HEK293 (cell line): ENCODE measurements at regions not wholly inside any gene's neighbourhood (a gene's known extent, or its start where the extent isn't known, plus 50 kb on each side); places are given as distances from the start of the nearest gene placed in this dataset.

Experiments used
- CTCF ChIA-PET: fragments of 350-600 bp; formaldehyde crosslinking; extraction: SDS; loops from one replicate; lab custom pipeline; 2021; ENCODE audit warnings: antibody characterized with exemption; lab: Yijun Ruan, JAX
- POLR2A ChIA-PET: fragments of 300-600 bp; formaldehyde crosslinking; extraction: SDS; loops from one replicate; lab custom pipeline; 2020; ENCODE audit warnings: antibody characterized with exemption, inconsistent platforms; lab: Yijun Ruan, JAX
- H3K27ac ChIP-seq: fragments of 200-500 bp; sonication (Bioruptor generic); 2 replicates; pipeline ENCODE4 v1.5.1; 2014; ENCODE audit warnings: low read depth, low read length, control low read depth, inconsistent platforms; ENCODE audit errors: extremely low read depth
- H3K36me3 ChIP-seq, 2 experiments: fragments of 200-500 bp in 1 of 2; sonication (Bioruptor generic) in 1 of 2; 1 replicate in 1 of 2; 2 replicates in 1 of 2; pipeline ENCODE4 v1.5.1; 2014 to 2017; ENCODE audit warnings: inconsistent platforms in 2 of 2, low read length in 2 of 2; ENCODE audit not compliant: control insufficient read depth in 2 of 2, insufficient read depth in 1 of 2
- H3K4me1 ChIP-seq: fragments of 200-500 bp; sonication (Bioruptor generic); 2 replicates; pipeline ENCODE4 v1.5.1; 2014; ENCODE audit warnings: mild to moderate bottlenecking, low read length, inconsistent platforms; ENCODE audit not compliant: control insufficient read depth, insufficient read depth
- H3K4me3 ChIP-seq: 2 replicates; pipeline ENCODE4 v1.5.1; 2011; ENCODE audit warnings: low read depth, mild to moderate bottlenecking, control low read depth, low read length, moderate library complexity
- H3K9me3 ChIP-seq: fragments of 200-500 bp; sonication (Bioruptor generic); 2 replicates; pipeline ENCODE4 v1.5.1; 2014; ENCODE audit warnings: low read depth, low read length, inconsistent platforms; ENCODE audit not compliant: control insufficient read depth, insufficient read depth
- EGR2 ChIP-seq: fragments of 450-650 bp; formaldehyde crosslinking; IDR thresholded peaks from 2 replicates; pipeline ENCODE4 v1.5.1; 2016; ENCODE audit warnings: low read depth, missing biosample characterization, missing genetic modification characterization
- GLIS1 ChIP-seq: fragments of 450-650 bp; formaldehyde crosslinking; IDR thresholded peaks from 2 replicates; pipeline ENCODE4 v1.5.1; 2016; ENCODE audit warnings: missing biosample characterization, missing genetic modification characterization
- GLIS2 ChIP-seq: fragments of 450-650 bp; formaldehyde crosslinking; IDR thresholded peaks from 2 replicates; pipeline ENCODE4 v1.5.1; 2016; ENCODE audit warnings: missing biosample characterization, missing genetic modification characterization
- IKZF3 ChIP-seq: fragments of 450-650 bp; IDR thresholded peaks from 2 replicates; pipeline ENCODE4 v1.5.0; 2018; ENCODE audit warnings: missing biosample characterization, mild to moderate bottlenecking, missing genetic modification characterization, moderate library complexity
- KLF16 ChIP-seq: fragments of 450-650 bp; formaldehyde crosslinking; IDR thresholded peaks from 2 replicates; pipeline ENCODE4 v1.5.1; 2017; ENCODE audit warnings: missing biosample characterization, missing genetic modification characterization
- SCRT1 ChIP-seq: fragments of 450-650 bp; formaldehyde crosslinking; IDR thresholded peaks from 2 replicates; pipeline ENCODE4 v1.5.1; 2016; ENCODE audit warnings: missing biosample characterization, missing genetic modification characterization, borderline replicate concordance
- ZFHX2 ChIP-seq: fragments of 450-650 bp; formaldehyde crosslinking; conservative IDR thresholded peaks from 2 replicates; pipeline ENCODE4 v1.5.1; 2016; ENCODE audit warnings: missing biosample characterization, missing genetic modification characterization
- ZFP37 ChIP-seq: fragments of 450-650 bp; formaldehyde crosslinking; IDR thresholded peaks from 2 replicates; pipeline ENCODE4 v1.5.1; 2016; ENCODE audit warnings: missing biosample characterization, missing genetic modification characterization
- ZNF140 ChIP-seq: fragments of 450-650 bp; formaldehyde crosslinking; IDR thresholded peaks from 2 replicates; pipeline ENCODE4 v1.5.1; 2016; ENCODE audit warnings: missing biosample characterization, missing genetic modification characterization
- ZNF529 ChIP-seq: fragments of 450-650 bp; formaldehyde crosslinking; IDR thresholded peaks from 2 replicates; pipeline ENCODE4 v1.5.1; 2017; ENCODE audit warnings: missing genetic modification characterization, missing biosample characterization; ENCODE audit not compliant: insufficient replicate concordance
- ZNF549 ChIP-seq: fragments of 450-650 bp; IDR thresholded peaks from 2 replicates; pipeline ENCODE4 v1.5.1; 2018; ENCODE audit warnings: missing biosample characterization, missing genetic modification characterization, mild to moderate bottlenecking, inconsistent platforms, moderate library complexity
- ZNF571 ChIP-seq: fragments of 450-650 bp; formaldehyde crosslinking; IDR thresholded peaks from 2 replicates; pipeline ENCODE4 v1.5.0; 2017; ENCODE audit warnings: missing biosample characterization, missing genetic modification characterization
- ZNF768 ChIP-seq: fragments of 450-650 bp; formaldehyde crosslinking; IDR thresholded peaks from 2 replicates; pipeline ENCODE4 v1.5.1; 2018; ENCODE audit warnings: missing biosample characterization, mild to moderate bottlenecking, missing genetic modification characterization
- ZSCAN16 ChIP-seq: fragments of 450-650 bp; formaldehyde crosslinking; IDR thresholded peaks from 2 replicates; pipeline ENCODE4 v1.5.1; 2016; ENCODE audit warnings: missing biosample characterization, missing genetic modification characterization
- TF ChIP-seq, protein P1 (sequence below): fragments of 450-650 bp; formaldehyde crosslinking; IDR thresholded peaks from 2 replicates; pipeline ENCODE4 v1.5.1; 2016; ENCODE audit warnings: missing biosample characterization, missing genetic modification characterization, low read depth
- TF ChIP-seq, protein P2 (sequence below): fragments of 450-650 bp; formaldehyde crosslinking; IDR thresholded peaks from 2 replicates; pipeline ENCODE4 v1.5.1; 2016; ENCODE audit warnings: missing biosample characterization, missing genetic modification characterization
- TF ChIP-seq, protein P3 (sequence below): fragments of 450-650 bp; formaldehyde crosslinking; IDR thresholded peaks from 2 replicates; pipeline ENCODE4 v1.5.1; 2017; ENCODE audit warnings: missing biosample characterization, missing genetic modification characterization
- TF ChIP-seq, protein P4 (sequence below): fragments of 450-650 bp; formaldehyde crosslinking; IDR thresholded peaks from 2 replicates; pipeline ENCODE4 v1.5.1; 2016; ENCODE audit warnings: missing biosample characterization, missing genetic modification characterization

DNA sequence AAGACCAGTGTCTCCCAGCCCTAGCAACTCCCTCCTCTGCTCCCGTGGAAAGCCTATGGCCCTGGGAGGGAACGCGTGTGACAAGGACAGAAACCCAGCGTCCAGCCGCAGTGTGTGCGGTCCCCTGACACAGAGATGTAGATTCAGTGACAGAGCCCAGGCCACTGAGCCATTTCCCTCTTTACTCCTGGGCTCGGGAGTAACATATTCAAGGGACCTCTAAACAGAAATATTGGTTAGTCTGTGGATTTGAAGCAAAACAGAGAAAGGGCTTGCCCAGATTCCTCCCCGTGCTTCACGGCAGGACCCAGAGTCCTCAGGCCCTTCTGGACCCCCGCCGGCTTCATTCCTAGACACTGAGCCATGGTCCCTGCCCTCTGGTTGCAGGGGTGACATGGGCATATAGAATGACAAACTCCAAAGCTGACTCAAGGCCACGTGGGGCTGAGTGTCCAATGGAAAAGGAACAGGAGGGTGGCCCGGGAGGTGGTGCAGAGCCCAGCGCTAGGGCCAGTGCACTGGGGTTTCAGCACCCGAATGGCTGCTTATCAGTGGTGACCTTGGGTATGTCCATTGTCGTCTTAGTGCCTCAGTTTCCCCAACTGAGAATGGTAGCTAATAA lies 248.2 kb downstream of the QKI start:
- TF ChIP-seq IKZF3, result no peak
- TF ChIP-seq, protein P1, sequence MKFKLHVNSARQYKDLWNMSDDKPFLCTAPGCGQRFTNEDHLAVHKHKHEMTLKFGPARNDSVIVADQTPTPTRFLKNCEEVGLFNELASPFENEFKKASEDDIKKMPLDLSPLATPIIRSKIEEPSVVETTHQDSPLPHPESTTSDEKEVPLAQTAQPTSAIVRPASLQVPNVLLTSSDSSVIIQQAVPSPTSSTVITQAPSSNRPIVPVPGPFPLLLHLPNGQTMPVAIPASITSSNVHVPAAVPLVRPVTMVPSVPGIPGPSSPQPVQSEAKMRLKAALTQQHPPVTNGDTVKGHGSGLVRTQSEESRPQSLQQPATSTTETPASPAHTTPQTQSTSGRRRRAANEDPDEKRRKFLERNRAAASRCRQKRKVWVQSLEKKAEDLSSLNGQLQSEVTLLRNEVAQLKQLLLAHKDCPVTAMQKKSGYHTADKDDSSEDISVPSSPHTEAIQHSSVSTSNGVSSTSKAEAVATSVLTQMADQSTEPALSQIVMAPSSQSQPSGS (tag by site-specific recombination), result no peak
- no peak for TF ChIP-seq ZNF571 (tag by site-specific recombination)
- no peak for TF ChIP-seq ZNF529 (tag by site-specific recombination)
- no peak for TF ChIP-seq ZSCAN16 (tag by site-specific recombination)
- no peak for TF ChIP-seq ZNF768 (tag by site-specific recombination)
- no peak for TF ChIP-seq ZFP37 (tag by site-specific recombination)
- TF ChIP-seq, protein P2, sequence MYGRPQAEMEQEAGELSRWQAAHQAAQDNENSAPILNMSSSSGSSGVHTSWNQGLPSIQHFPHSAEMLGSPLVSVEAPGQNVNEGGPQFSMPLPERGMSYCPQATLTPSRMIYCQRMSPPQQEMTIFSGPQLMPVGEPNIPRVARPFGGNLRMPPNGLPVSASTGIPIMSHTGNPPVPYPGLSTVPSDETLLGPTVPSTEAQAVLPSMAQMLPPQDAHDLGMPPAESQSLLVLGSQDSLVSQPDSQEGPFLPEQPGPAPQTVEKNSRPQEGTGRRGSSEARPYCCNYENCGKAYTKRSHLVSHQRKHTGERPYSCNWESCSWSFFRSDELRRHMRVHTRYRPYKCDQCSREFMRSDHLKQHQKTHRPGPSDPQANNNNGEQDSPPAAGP (tag by site-specific recombination), result no peak
- TF ChIP-seq, protein P3, sequence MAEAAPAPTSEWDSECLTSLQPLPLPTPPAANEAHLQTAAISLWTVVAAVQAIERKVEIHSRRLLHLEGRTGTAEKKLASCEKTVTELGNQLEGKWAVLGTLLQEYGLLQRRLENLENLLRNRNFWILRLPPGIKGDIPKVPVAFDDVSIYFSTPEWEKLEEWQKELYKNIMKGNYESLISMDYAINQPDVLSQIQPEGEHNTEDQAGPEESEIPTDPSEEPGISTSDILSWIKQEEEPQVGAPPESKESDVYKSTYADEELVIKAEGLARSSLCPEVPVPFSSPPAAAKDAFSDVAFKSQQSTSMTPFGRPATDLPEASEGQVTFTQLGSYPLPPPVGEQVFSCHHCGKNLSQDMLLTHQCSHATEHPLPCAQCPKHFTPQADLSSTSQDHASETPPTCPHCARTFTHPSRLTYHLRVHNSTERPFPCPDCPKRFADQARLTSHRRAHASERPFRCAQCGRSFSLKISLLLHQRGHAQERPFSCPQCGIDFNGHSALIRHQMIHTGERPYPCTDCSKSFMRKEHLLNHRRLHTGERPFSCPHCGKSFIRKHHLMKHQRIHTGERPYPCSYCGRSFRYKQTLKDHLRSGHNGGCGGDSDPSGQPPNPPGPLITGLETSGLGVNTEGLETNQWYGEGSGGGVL (tag by site-specific recombination), result no peak
- no peak for TF ChIP-seq ZNF140
- no peak for TF ChIP-seq GLIS2 (tag by site-specific recombination)
- TF ChIP-seq KLF16 (tag by site-specific recombination), result no peak
- TF ChIP-seq, all 188 proteins: peak for 0
- Histone ChIP-seq H3K36me3 (no peaks in the 10 kb centered on the region), H3K27ac (no peak overlapping the region), H3K9me3 (no peaks in the 10 kb centered on the region), H3K4me3 (no peak overlapping the region), H3K4me1 (no peaks in the 10 kb centered on the region)
- CTCF ChIA-PET, result no interaction called here
- POLR2A ChIA-PET, result no interaction called here

DNA sequence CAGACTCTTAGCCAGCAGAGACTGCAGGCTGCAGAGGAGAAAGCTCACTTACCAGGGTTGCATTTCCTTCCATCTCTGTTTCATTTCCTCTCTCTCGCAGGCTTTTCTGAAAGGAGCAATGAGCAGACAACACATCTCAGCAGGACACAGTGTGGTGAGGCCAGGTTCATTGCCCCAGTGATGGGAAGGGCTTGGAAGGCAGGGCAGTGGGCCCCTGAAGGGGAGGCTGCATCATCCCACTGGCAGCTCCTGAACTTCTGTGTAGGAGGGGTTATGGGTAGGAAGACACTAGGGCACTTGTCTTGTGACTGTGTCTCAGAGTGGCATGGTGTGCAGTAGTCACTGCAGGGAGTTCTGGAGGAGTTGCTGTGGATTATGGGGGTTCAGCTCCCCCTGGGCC lies 246.8 kb downstream of the QKI start:
- TF ChIP-seq ZFHX2 (tag by site-specific recombination) (peak; percentile 61), GLIS2 (tag by site-specific recombination) (no peak), ZSCAN16 (tag by site-specific recombination) (no peak), EGR2 (tag by site-specific recombination) (peak; percentile 47; the same call in 1 of the 2 replicates), GLIS1 (tag by site-specific recombination) (no peak), ZNF549 (tag by site-specific recombination) (no peak), SCRT1 (tag by site-specific recombination) (no peak)
- TF ChIP-seq, protein P4, sequence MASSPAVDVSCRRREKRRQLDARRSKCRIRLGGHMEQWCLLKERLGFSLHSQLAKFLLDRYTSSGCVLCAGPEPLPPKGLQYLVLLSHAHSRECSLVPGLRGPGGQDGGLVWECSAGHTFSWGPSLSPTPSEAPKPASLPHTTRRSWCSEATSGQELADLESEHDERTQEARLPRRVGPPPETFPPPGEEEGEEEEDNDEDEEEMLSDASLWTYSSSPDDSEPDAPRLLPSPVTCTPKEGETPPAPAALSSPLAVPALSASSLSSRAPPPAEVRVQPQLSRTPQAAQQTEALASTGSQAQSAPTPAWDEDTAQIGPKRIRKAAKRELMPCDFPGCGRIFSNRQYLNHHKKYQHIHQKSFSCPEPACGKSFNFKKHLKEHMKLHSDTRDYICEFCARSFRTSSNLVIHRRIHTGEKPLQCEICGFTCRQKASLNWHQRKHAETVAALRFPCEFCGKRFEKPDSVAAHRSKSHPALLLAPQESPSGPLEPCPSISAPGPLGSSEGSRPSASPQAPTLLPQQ (tag by site-specific recombination), result 0 out of 2 replicates have a peak, but pooled peaks have one; percentile 33
- Histone ChIP-seq H3K9me3 (no peaks in the 10 kb centered on the region), H3K27ac (no peak overlapping the region), H3K36me3 (no peaks in the 10 kb centered on the region), H3K4me3 (no peak overlapping the region), H3K4me1 (no peaks in the 10 kb centered on the region)
- ChIA-PET POLR2A (interaction anchor here (0.5 kb wide), 1 partner anchor 144 kb away, joined by 3 read pairs; no protein-coding TSS in a partner anchor), CTCF (interaction anchor here (0.6 to 1.2 kb wide), 2 partner anchors 84 to 238 kb away, joined by 3 read pairs; no protein-coding TSS in a partner anchor)
